HG02623 (cell line): ENCODE measurements at regions not wholly inside any gene's neighbourhood (a gene's known extent, or its start where the extent isn't known, plus 50 kb on each side); places are given as distances from the start of the nearest gene placed in this dataset.

Source experiments
- ATAC-seq: cut with Tn5 transposase; IDR thresholded peaks from one replicate; pipeline ENCODE4 v1.9.1; 2021; ENCODE audit warnings: moderate library complexity; ENCODE audit not compliant: unreplicated experiment

- ATAC-seq = no peak
Observed at GRCh38 chr18:76647322-76647721, 152.3 kb upstream of the ZNF516 start.

- ATAC-seq = no peak
Observed at GRCh38 chr18:76644580-76644979, 149.5 kb upstream of the ZNF516 start.

- ATAC-seq = no peak
Observed at GRCh38 chr18:76643996-76644395, 149.0 kb upstream of the ZNF516 start.

GRCh38 chr18:76643199-76643598 lies 148.2 kb upstream of the ZNF516 start:
- no peak for ATAC-seq

- no peak for ATAC-seq
Observed at GRCh38 chr18:76640438-76640837, 145.4 kb upstream of the ZNF516 start.

GRCh38 chr18:76634564-76634963 lies 139.5 kb upstream of the ZNF516 start:
- ATAC-seq = no peak

GRCh38 chr18:76633588-76634269 lies 138.7 kb upstream of the ZNF516 start:
- no peak for ATAC-seq

GRCh38 chr18:76627444-76627843 lies 132.4 kb upstream of the ZNF516 start:
- no peak for ATAC-seq

- no peak for ATAC-seq
Observed at GRCh38 chr18:76626991-76627390, 131.9 kb upstream of the ZNF516 start.

GRCh38 chr18:76622651-76623050 lies 127.6 kb upstream of the ZNF516 start:
- no peak for ATAC-seq

GRCh38 chr18:76621782-76622495 lies 126.9 kb upstream of the ZNF516 start:
- ATAC-seq = no peak

- no peak for ATAC-seq
Observed at GRCh38 chr18:76621226-76621625, 126.2 kb upstream of the ZNF516 start.

GRCh38 chr18:76620321-76621170 lies 125.5 kb upstream of the ZNF516 start:
- peak; percentile 84 for ATAC-seq

GRCh38 chr18:76619621-76620315 lies 124.7 kb upstream of the ZNF516 start:
- ATAC-seq = no peak

- no peak for ATAC-seq
Observed at GRCh38 chr18:76619261-76619620, 124.2 kb upstream of the ZNF516 start.

GRCh38 chr18:76618721-76619120 lies 123.7 kb upstream of the ZNF516 start:
- ATAC-seq = no peak

GRCh38 chr18:76616373-76616772 lies 121.3 kb upstream of the ZNF516 start:
- no peak for ATAC-seq

GRCh38 chr18:76615065-76615733 lies 120.2 kb upstream of the ZNF516 start:
- no peak for ATAC-seq

GRCh38 chr18:76613755-76614120 lies 118.7 kb upstream of the ZNF516 start:
- no peak for ATAC-seq

- no peak for ATAC-seq
Observed at GRCh38 chr18:76613053-76613754, 118.2 kb upstream of the ZNF516 start.
